Fibroblast of pulmonary artery (primary cell): ENCODE measurements at regions not wholly inside any gene's neighbourhood (a gene's known extent, or its start where the extent isn't known, plus 50 kb on each side); places are given as distances from the start of the nearest gene placed in this dataset.

Experiments used
- DNase-seq: peaks from one replicate; pipeline ENCODE4 v3.0.0-alpha.2; 2010; ENCODE audit warnings: low read depth
- H3K4me3 ChIP-seq: replicated peaks from 2 replicates; pipeline ENCODE4 v1.5.1; 2011; ENCODE audit warnings: low read depth, mild to moderate bottlenecking, control low read depth, low read length, moderate library complexity
- TF ChIP-seq, protein P1 (sequence below): IDR thresholded peaks from 2 replicates; pipeline ENCODE4 v1.5.1; 2011; ENCODE audit warnings: mild to moderate bottlenecking, control low read depth, low read length, inconsistent platforms; ENCODE audit errors: missing control alignments

DNA sequence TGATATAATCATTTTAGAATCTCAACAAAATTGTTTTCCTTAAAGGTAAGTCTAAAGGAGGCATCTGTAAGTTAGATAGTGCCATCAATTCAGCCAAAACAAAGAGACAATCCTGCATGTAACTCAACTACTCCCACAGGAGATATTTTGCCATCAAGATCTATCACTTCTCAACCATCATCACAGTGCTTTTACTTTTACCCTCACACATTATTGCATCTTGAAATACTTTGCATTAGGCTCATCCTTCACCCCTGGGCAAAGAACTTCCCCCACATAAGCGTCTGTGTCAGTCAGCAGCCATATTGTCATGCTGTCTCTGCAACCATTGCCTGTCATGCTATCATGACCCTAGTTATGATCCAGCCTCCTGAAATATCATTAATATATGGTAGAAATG lies 54.9 kb upstream of the NLGN1 start:
- DNase-seq, result no peak
- TF ChIP-seq, protein P1, sequence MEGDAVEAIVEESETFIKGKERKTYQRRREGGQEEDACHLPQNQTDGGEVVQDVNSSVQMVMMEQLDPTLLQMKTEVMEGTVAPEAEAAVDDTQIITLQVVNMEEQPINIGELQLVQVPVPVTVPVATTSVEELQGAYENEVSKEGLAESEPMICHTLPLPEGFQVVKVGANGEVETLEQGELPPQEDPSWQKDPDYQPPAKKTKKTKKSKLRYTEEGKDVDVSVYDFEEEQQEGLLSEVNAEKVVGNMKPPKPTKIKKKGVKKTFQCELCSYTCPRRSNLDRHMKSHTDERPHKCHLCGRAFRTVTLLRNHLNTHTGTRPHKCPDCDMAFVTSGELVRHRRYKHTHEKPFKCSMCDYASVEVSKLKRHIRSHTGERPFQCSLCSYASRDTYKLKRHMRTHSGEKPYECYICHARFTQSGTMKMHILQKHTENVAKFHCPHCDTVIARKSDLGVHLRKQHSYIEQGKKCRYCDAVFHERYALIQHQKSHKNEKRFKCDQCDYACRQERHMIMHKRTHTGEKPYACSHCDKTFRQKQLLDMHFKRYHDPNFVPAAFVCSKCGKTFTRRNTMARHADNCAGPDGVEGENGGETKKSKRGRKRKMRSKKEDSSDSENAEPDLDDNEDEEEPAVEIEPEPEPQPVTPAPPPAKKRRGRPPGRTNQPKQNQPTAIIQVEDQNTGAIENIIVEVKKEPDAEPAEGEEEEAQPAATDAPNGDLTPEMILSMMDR, result no peak
- no peak overlapping the region for H3K4me3 ChIP-seq

DNA sequence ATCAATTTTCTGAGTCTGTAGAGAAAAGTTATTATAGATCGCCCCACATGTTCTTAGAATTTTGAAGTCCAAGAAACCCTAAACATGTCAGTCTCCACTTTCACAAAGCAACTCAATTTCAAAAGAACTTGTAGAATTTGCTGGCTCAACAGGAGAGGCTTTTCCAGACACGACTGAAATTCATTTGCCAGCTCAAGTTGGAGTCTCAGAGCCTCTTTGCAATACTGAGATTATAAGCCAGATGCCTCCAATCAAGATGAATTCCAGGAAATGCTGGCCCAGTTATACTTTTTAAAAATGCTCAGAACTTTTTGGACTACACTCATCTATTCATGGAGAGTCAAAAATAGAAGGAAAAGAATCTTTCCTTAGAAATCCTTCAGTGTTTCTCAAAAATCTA lies 56.9 kb upstream of the NLGN1 start:
- no peak for DNase-seq
- TF ChIP-seq, protein P1, result no peak
- H3K4me3 ChIP-seq, result no peak overlapping the region

GRCh38 chr3:173336261-173336660 lies 61.3 kb upstream of the NLGN1 start:
- DNase-seq, result no peak
- TF ChIP-seq, protein P1, result no peak
- H3K4me3 ChIP-seq, result no peak overlapping the region

GRCh38 chr3:173306110-173306509 lies 91.4 kb upstream of the NLGN1 start:
- DNase-seq, result no peak
- no peak overlapping the region for H3K4me3 ChIP-seq
- TF ChIP-seq, protein P1, result no peak

- no peak for DNase-seq
- TF ChIP-seq, protein P1, result no peak
- no peak overlapping the region for H3K4me3 ChIP-seq
Measured at GRCh38 chr3:173304182-173304800, 93.3 kb upstream of the NLGN1 start.

- TF ChIP-seq, protein P1, result no peak
- no peak for DNase-seq
- H3K4me3 ChIP-seq, result no peak overlapping the region
Measured at GRCh38 chr3:173301647-173302046, 95.9 kb upstream of the NLGN1 start.

DNA sequence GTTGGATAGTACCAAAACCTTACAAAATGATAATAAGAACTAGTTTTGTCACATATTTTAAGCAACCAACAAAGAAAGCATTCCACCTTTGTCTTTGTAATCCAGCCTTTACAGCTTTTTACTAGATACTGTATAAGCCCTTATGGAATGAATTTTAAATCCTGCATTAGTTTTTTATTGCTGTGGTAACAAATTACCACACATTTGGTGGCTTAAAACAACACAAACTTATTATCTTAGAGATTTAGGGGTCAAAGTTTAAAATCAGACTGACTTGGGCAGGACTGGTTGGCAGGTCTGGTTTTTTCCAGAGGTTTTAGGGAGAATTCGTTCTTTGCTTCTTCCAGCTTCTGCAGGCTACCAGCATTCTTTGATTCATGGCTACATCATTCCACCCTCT lies 108.5 kb upstream of the NLGN1 start:
- no peak overlapping the region for H3K4me3 ChIP-seq
- no peak for DNase-seq
- TF ChIP-seq, protein P1, result no peak
